RPMI7951 (cell line): ENCODE measurements at regions not wholly inside any gene's neighbourhood (a gene's known extent, or its start where the extent isn't known, plus 50 kb on each side); places are given as distances from the start of the nearest gene placed in this dataset.

Source experiments
- DNase-seq: peaks from one replicate; pipeline ENCODE4 v3.0.0-alpha.2; 2012; ENCODE audit warnings: low read depth

DNA sequence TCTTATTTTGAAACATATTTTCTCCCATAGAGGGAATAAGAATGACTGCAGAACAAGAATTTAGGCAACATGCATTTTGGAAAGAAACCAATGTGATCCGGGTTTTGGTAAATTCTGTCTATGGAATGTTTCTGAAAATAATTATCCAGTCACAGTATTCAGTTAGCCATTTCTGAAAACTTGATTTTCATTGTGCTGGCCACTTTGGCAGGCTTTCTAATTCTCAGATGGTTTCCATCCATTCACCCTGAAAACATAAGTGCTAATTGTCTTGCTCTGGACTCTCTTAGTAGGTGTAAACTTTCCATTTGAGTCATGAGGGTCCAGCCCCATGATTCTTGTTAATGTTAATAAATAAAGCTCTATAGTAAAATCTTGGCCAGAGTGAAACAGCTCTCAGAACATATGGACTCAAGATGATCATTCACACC, 176.5 kb downstream of the RBM43 start:
- no peak for DNase-seq

DNA sequence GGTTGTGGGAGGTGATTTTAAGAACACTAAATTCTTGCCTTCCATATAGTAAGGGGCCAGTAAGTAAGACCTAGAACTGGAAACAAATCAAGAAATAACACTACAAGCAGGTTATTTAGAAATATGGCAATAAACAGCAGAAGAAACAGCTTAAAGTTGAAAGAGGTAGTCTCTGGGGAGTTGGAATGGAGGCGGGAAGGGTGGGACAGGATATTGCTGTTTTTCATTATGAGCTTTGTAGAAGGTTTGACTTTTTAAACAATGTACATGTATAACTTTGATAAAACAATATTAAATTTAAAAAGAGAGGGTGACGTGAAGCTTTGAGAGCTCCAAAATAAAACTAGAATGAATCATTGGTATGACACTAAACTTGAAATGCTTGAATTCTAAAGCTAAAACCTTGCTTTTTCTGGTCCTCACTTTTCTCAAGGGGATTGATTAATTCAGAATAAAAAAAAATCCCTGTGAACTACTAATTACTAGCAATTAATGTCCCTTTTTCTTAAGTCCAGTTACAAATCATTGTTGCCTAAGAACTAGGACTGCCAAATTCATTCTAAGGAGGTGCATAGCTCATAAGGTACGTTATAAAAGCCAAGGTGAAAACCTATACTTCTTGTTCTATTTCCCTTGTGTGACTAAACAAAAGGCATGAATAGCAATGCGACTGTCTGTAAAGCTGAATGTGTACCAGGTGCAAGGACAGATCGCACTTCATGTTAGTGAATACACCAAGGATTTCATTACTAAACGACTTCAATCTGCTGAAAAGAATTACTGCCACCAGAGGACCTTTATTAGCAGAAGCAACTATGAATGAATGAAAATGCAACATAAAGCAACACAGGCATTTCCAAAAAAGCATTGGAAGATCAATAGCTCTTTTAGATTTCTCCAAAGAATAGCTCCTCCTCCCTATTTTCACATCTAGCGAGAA, 177.5 kb downstream of the RBM43 start:
- DNase-seq: no peak

DNA sequence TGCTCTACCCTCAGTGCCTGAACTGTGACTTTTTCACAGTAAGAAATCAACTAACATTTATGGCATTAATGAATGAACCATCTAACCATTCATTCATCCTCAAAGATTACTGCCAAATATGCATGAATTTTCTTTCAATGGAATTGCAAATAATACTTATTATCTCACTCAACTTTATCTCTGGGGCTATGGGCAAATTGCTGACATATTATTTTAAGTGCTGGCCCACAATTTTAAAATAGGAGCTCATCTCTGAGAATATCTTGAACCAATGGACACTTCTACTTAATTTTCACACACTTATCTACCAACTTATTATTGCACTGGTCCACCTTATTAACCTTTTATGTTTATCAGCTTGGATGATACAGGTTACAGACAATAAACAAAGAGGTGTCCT, 182.8 kb downstream of the RBM43 start:
- no peak for DNase-seq

DNA sequence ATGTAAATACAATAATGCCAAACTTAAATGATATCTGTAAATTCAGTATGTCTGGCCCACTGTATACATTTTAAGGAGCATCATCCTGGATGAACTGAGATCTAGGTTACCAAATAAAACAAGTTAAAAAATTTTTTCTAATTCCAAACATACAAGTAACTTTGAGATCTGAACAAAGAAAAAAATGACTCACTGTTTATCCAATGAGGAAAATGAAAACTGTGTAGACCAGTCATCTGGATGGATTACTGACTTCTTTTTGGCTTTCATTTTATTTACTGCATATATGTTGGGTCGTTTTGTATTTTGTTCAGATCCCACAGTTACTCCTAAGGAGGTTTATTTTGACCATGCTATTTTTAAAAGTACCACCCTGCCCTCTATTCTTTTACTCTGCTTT, 189.8 kb downstream of the RBM43 start:
- DNase-seq: no peak

DNA sequence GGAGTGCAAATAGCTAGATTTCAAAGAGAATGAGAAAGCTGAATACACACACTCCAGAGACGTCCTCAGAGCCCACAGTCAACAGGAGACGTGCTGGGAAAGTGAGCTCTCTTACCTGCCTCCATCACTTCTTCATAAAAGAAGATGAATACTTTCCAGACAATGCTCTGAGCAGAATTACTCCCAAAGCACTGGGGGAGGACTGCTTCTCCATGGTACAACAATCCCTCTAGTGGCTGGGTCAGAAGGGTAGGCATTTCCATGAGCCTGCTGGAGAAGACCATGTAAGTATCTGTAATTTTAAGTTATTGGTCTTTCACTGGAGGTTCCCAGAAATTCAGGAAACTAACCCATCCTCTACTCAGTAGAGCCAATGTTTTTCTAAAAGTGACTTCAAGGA, 190.3 kb downstream of the RBM43 start:
- DNase-seq: peak; percentile 10

DNA sequence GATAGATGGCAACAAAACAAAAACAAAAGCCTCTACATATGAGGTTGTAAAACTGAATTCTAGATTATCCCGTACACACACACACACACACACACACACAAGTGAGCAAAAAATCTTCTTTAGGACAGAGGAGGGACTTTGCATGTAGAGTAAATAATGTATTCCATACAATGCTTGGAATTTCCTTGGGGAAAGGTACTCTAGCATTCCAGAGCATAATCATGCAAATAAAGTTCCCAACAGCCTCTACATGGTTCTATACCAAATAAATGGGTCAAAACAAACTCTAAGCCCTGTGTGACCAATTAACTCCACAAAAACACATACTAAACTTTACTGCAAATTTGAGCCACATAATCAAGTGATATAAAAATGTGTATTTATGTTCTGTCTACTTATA, 191.4 kb downstream of the RBM43 start:
- no peak for DNase-seq

DNA sequence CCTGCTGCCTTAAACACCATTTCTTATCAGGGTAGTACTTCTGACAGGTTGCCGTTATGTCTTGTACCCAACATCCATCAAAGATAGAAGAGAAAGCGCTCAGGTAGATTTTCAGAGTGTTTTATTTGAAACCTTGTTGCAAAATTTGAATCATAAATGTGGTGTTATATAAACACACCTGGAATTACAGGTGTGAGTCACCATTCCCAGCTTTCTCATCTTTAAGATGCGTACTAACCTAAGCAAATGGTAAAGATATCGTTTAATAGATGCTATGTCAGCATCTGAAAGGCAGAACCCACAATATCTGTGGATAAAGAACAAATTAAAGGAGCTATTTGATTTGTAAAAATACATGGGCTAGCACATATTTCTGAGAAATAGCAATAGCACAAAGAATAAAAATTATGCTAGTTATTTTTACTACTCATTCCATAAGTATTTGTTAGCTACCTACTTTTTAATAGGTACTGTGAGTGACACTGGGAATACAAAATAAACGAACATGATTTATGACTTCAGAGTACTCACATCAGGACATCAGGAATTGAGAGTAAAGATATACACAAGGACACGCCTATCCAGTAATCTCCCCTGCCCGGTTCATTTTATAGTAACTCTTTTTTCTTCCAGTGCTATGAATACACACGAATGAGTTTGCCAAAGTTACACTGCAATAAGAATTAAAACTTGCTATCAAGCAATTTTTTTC, 193.8 kb downstream of the RBM43 start:
- no peak for DNase-seq

DNA sequence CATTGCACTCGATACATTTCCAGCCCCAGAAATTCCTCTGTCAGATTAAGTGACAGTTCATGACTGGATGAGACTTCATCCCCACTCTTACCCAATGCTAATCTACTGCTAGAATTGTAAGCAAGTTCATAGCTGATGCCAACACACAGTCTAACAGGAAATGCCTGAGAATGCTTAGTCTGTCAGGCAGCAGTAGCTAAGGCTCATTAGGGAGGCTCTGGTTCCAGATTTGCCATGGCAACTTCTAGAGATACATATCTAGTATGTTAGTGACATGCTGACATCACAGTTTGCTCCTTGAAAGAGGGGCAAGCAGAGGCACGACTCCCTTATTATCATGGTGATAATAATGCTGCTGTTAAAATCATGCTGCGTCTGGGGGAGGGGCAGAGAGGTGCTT, 198.4 kb downstream of the RBM43 start:
- no peak for DNase-seq

DNA sequence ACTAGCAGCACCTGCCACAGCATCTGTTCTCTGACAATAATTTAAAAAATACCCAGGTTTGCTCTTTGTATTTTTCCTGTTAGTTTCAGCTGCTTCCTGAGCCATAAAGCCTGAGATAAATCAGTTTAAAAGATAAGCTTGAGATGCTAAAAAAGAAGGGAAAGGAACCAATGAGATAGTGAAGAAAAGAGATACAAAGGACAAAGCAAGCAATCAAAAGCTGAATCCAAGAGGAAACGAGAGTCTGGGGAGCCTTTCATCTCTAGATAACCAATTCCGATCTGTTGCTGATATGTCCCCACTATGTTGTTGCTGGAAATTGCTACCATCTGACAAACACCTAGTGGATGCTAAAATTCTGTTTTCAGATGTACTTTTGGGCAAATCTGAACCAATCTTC, 201.4 kb downstream of the RBM43 start:
- DNase-seq: no peak

DNA sequence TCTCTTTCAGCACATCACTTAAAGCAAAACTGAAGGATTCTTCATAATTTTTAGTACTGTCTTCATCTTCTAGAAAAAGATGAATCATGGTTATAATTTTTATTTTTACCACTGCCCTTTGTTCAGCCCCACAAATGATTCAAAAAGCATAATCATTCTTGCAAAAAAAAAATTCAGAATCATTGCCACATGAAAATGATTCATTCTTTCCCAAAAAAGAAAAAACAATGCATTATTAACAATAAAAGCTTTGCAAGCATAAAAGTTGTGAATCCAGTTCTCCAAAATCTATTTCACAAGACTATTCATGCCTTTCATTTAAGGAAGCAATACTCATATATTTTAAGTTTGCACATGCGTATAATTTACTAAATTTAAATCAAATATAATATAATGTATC, 204.8 kb downstream of the RBM43 start:
- no peak for DNase-seq

DNA sequence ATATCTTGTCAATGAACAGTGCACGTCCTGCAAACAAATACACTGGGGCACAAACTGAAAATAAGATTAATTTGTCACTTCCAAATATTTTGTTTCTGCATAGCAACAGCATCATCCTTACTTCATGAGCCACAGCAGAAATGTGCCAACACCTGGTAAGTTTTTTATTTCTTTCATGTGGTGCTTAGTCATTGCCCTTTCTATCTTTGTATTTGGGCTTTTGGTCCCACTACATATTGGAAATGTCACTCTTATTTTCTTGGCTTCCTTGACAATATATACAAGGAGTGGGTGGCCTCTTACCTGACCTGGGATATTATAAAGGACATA, 208.0 kb downstream of the RBM43 start:
- DNase-seq: peak; percentile 5

DNA sequence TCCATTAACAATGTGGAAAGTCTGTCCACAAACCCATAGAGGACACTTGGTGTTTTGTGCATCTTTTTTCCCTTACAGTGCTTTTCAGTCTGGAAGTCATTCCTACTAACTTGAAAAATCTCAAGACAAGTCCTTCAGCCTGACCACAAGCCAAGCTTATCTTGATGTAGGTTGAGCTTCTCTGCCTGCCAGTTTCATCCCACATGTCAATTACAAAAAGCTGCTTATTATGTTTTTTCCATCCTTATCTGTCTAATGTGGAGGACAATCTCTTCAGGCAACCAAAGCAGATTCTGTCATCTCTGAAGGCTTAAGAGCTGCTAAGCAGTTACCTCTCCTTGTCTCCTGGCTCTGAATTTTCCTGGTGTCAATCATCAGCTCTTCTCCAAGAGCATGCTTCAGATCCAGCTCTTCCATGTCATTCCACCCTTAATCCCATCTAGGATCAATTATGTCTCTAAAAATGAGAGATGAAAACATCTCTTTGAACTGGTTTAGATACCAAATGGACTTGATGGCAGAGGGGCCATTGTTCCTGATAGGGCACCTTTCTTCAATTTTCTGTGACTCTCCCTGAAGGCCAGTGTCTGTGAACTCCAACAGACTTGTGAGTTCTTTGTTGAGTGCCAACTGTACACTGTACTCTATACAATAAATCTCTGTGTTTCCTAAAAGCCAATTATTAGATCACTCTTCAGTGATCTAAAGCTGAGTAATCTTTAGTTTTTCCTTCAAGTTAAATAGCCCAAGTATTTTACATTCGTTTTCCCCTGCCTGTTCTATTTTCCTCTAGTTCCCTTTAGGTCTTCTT, 208.6 kb downstream of the RBM43 start:
- DNase-seq: peak; percentile 18

DNA sequence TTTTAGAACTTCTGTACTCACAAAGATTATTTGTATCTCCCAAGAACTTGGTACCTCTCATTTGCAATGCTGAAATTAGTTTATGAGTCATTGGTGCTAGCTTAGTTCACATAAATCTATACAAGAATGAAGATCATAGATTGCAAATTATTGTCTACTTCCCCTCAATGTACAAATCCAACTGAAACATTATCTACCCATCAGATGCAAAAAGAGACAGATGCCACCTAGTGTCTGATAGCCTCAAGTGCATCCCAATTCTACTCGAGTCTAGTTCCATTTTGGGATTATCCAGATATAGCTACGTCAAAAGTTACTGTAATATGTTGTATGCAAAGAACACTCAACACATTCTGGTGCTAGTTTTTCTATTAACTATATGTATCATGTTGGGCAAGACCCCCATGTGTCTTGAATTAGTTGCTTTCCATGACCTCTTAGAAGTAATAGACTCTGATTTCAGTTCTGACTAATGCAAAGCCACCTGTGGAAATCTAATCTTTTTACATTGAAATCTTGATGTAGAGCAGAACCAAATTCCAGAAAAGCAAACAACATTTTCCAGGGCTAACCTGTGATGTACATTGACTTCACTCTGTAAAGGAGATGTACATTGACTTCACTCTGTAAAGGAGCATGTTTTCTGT, 210.0 kb downstream of the RBM43 start:
- peak; percentile 52 for DNase-seq

DNA sequence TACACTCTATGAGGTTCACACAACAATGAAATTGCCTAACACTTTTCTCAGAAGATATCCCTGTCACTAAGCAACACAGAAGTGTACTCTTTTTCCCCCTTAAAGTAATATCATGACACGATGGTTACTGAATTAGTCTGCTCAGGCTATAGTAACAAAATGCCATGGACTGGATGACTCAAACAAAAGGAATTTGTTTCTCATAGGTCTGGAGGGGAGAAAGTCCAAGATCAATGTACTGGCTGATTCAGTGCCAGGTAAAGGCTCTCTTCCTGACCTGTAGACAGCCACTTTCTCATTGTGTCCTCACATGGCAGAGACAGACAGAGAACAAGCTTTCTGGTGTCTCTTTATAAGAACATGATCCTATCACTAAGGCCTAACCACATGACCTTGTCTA, 211.9 kb downstream of the RBM43 start:
- DNase-seq: peak; percentile 46

DNA sequence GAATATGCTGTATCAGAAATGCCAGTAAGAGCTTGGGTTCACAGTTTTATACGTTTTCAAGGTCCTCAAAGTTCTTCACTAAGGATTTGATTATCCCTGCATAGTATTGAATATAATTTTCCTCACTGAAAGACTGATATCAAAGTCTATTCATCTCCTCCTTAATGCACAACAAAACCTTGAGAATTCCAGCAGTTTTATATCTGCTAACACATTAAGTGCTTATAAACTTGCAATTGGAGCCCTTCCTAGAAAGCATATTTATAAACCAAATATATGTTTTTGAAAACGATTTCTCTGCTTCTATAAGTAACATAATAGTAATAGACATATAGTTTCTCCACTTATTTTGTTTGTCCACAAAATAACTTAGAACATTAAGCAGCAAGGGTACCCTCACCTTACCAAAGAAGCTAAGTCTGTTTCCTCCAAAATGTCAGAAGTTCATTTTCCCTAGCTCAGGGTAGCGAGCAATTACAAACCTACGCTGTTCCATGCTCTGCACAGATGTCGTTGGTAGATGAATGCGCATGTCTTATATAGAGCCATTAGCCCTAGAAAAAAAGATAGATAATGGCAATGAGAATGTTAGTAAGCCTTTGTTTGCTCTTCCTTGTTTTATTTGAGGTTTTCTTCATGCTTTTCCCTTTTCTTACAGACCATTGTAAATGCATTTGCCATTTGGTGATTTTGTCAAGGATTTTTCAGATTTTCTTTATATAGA, 213.2 kb downstream of the RBM43 start:
- DNase-seq: no peak

DNA sequence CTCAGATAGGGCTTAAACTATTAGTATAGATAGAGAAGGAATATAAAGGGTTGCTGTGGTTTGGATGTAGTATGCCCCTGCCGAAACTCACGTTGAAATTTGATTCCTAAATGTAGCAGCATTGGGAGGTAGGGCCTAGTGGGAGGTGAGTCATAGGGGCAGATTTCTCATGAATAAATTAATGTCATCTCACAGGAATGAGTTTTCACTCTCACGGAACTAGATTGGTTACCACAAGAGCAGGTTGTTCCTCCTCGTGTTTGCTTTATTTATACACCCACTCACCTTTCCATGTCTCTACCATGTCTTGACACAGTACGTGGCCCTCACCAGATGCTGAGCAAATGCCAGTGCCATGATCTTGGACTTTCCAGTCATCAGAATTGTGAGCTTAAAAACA, 218.2 kb downstream of the RBM43 start:
- peak; percentile 67 for DNase-seq

DNA sequence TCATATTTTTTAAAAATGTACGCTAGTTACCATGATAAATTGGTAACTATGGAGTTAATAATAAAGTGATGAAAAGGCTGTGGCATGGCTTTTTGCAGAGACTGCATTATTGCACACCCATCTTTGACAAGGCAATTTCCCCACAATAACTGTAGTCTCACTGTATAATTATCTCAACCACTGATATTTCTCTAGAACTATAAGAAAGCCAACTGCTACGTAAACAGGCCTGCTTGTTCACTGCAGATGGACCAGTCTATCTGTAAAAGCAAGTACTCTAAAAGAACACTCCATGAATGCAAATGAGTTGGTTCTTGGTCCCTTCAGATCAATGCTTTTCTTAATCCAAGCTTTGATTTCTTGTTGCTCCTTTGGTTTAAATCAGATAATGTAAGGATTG, 218.7 kb downstream of the RBM43 start:
- no peak for DNase-seq

DNA sequence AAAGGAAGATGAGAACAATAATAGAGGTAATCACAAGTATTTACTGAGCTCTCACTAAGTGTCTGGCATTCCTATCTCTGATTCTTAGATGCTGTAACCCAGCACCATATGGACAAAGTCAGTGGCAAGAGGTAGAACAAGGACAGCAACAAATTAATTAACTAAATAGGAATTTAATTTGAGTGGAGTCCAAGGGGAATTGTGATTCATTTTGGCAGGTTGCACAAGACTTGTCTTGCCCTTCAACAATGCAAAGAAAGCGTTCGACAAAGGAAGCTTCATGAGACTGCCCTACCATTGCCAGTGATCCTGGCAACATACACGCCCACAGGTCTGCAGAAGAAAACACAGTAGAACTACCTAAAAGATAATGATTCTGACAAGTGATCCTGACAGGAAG, 221.6 kb downstream of the RBM43 start:
- no peak for DNase-seq

DNA sequence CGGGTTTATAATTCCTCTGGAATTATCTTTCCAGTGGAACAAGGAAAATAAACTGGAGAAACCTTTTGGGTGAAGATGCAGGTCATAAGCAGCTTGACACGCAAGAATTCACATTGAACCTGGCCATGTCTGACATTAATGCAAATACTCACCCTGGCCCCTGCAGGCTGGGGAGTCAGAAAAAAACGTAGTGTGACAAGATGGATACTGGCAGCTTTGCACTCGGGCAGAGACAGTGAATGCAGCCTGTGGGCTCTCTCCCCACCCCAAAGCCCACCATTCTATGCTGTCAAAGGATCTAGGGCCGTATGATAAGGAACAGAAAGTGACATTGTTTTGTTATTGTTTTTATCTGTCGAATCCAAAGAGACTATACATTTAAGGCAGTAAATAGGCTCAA, 223.1 kb downstream of the RBM43 start:
- no peak for DNase-seq

DNA sequence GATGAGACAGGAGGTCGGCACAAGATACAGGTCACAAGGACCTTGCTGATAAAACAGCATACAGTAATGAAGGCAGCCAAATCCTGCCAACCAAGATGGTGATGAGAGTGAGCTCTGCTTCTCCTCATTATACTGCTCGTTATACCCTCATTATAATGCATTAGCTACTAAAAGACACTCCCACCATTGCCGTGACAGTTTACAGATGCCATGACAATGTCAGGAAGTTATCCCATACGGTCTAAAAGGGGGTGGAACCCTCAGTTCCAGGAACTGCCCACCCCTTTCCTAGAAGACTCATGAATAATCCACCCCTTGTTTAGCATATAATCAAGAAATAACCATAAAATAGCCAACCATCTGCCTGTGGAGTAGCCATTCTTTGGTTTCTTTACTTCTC, 224.2 kb downstream of the RBM43 start:
- DNase-seq: no peak
